SK-N-SH (cell line): ENCODE measurements at regions not wholly inside any gene's neighbourhood (a gene's known extent, or its start where the extent isn't known, plus 50 kb on each side); places are given as distances from the start of the nearest gene placed in this dataset.

ENCODE experiments used
- CTCF ChIP-seq: fragments of 200-600 bp; sonication (generic); IDR thresholded peaks from 2 replicates; pipeline ENCODE4 v1.6.1; 2017; ENCODE audit warnings: antibody characterized with exemption, mild to moderate bottlenecking, moderate library complexity
- ELF1 ChIP-seq: IDR thresholded peaks from 2 replicates; pipeline ENCODE4 v1.4.0; 2012
- EZH2phosphoT487 ChIP-seq: fragments of 200-600 bp; sonication (generic); IDR thresholded peaks from 2 replicates; pipeline ENCODE4 v1.6.1; 2017; ENCODE audit warnings: low read depth, mixed run types, mild to moderate bottlenecking, antibody characterized with exemption, moderate library complexity, borderline replicate concordance
- FOXM1 ChIP-seq: IDR thresholded peaks from 2 replicates; pipeline ENCODE4 v1.4.0; 2012; ENCODE audit warnings: low read depth, mild to moderate bottlenecking
- GABPA ChIP-seq: IDR thresholded peaks from 2 replicates; pipeline ENCODE4 v1.4.0; 2012; ENCODE audit warnings: low read depth, mild to moderate bottlenecking
- JUND ChIP-seq: IDR thresholded peaks from 2 replicates; pipeline ENCODE4 v1.4.0; 2012
- NRF1 ChIP-seq: IDR thresholded peaks from 2 replicates; pipeline ENCODE4 v1.6.1; 2012; ENCODE audit warnings: low read depth, mild to moderate bottlenecking, low read length
- PBX3 ChIP-seq: IDR thresholded peaks from 2 replicates; pipeline ENCODE4; 2012
- POLR2AphosphoS5 ChIP-seq: IDR thresholded peaks from 2 replicates; pipeline ENCODE4 v1.6.1; 2012; ENCODE audit warnings: low read depth, low read length
- SMC3 ChIP-seq: IDR thresholded peaks from 2 replicates; pipeline ENCODE4 v1.6.1; 2012; ENCODE audit warnings: low read depth, low read length, improper control_type of control experiment
- TAF1 ChIP-seq: IDR thresholded peaks from 2 replicates; pipeline ENCODE4 v1.6.1; 2012; ENCODE audit warnings: low read depth, mild to moderate bottlenecking, low read length, moderate library complexity, borderline replicate concordance
- USF1 ChIP-seq: IDR thresholded peaks from 2 replicates; pipeline ENCODE4 v1.4.0; 2012; ENCODE audit warnings: low read depth, borderline replicate concordance
- ZBTB33 ChIP-seq: IDR thresholded peaks from 2 replicates; pipeline ENCODE4 v1.4.0; 2012; ENCODE audit warnings: low read depth, borderline replicate concordance

- TF ChIP-seq PBX3 = no peak
- TF ChIP-seq ELF1 = no peak
- no peak for TF ChIP-seq GABPA
- no peak for TF ChIP-seq SMC3
- no peak for TF ChIP-seq CTCF
- no peak for TF ChIP-seq JUND
- no peak for TF ChIP-seq FOXM1
- no peak for TF ChIP-seq EZH2phosphoT487
- TF ChIP-seq ZBTB33 = no peak
- no peak for TF ChIP-seq POLR2AphosphoS5
- no peak for TF ChIP-seq NRF1
- no peak for TF ChIP-seq USF1
- TF ChIP-seq TAF1 = no peak
Measured at GRCh38 chr2:3952866-3953516, 249.6 kb downstream of the DCDC2C start.
